A673 (cell line): ENCODE measurements at regions not wholly inside any gene's neighbourhood (a gene's known extent, or its start where the extent isn't known, plus 50 kb on each side); places are given as distances from the start of the nearest gene placed in this dataset.
"Not testable (repeated sequence)": the region's sequence is repeated elsewhere in the genome, so short reads cannot be mapped to it uniquely, and the experiment has no call there.

Experiments
- BruUV-seq: library from RNA; stranded (reverse); fragments of 400-500 nt; replicated peaks from 2 replicates; lab custom pipeline; 2021; lab: Mats Ljungman, UMichigan
- CTCF ChIA-PET: fragments of 300-600 bp; sonication (Branson Sonifier 250); formaldehyde crosslinking; loops from one replicate; lab custom pipeline; 2022; ENCODE audit warnings: antibody characterized with exemption; lab: Charles Lee
- POLR2A ChIA-PET: fragments of 300-600 bp; sonication (Branson Sonifier 250); formaldehyde crosslinking; loops from one replicate; lab custom pipeline; 2022; ENCODE audit warnings: antibody characterized with exemption; ENCODE audit not compliant: low non-redundant PET; lab: Charles Lee
- DNase-seq: peaks from one replicate; pipeline ENCODE4 v3.0.0-alpha.2; 2015; ENCODE audit warnings: low spot score
- H3K27ac ChIP-seq: fragments of 200-600 bp; sonication (generic); 2 replicates; pipeline ENCODE4 v1.5.1; 2016; ENCODE audit warnings: mixed run types, low read depth, mild to moderate bottlenecking, mixed read lengths, antibody characterized with exemption, low read length; ENCODE audit not compliant: poor library complexity, severe bottlenecking
- H3K27me3 ChIP-seq: fragments of 200-600 bp; sonication (generic); replicated peaks from 2 replicates; pipeline ENCODE4 v1.6.1; 2017; ENCODE audit warnings: mixed run types, low read depth, mild to moderate bottlenecking, mixed read lengths, antibody characterized with exemption, low read length; ENCODE audit not compliant: insufficient read depth, poor library complexity
- H3K36me3 ChIP-seq: fragments of 200-600 bp; sonication (generic); 2 replicates; pipeline ENCODE4 v1.6.1; 2016; ENCODE audit warnings: mixed run types, mild to moderate bottlenecking, mixed read lengths, antibody characterized with exemption, low read length; ENCODE audit not compliant: insufficient read depth, poor library complexity, severe bottlenecking
- H3K4me1 ChIP-seq: fragments of 200-600 bp; sonication (generic); 2 replicates; pipeline ENCODE4 v1.6.1; 2017; ENCODE audit warnings: mixed run types, mild to moderate bottlenecking, mixed read lengths, antibody characterized with exemption, low read length; ENCODE audit not compliant: insufficient read depth, poor library complexity, severe bottlenecking
- H3K4me3 ChIP-seq: fragments of 200-600 bp; sonication (generic); 2 replicates; pipeline ENCODE4 v1.5.1; 2016; ENCODE audit warnings: low read depth, mixed run types, mild to moderate bottlenecking, mixed read lengths, low read length; ENCODE audit not compliant: poor library complexity, severe bottlenecking
- H3K9me3 ChIP-seq: fragments of 200-600 bp; sonication (generic); 2 replicates; pipeline ENCODE4 v1.6.1; 2016; ENCODE audit warnings: mixed run types, low read depth, mild to moderate bottlenecking, mixed read lengths, antibody characterized with exemption, low read length; ENCODE audit not compliant: poor library complexity, severe bottlenecking
- EZH2 ChIP-seq: fragments of 200-600 bp; sonication (generic); IDR thresholded peaks from 2 replicates; pipeline ENCODE4 v1.6.1; 2017; ENCODE audit warnings: borderline replicate concordance, low read depth, mild to moderate bottlenecking, mixed read lengths, antibody characterized with exemption, low read length; ENCODE audit not compliant: poor library complexity, severe bottlenecking
- intact Hi-C: fragments of 100-400 bp; cut with micrococcal nuclease; formaldehyde crosslinking; loops from one replicate; pipeline ENCODE4 v1.10.0; 2022; ENCODE audit not compliant: unreplicated experiment
- TF ChIP-seq, protein P1 (sequence below): fragments of 300-800, 200-600 bp; sonication (generic); conservative IDR thresholded peaks from 2 replicates; pipeline ENCODE4 v1.5.1; 2017; ENCODE audit warnings: low read depth, mild to moderate bottlenecking, antibody characterized with exemption, low read length, moderate library complexity, mixed read lengths

DNA sequence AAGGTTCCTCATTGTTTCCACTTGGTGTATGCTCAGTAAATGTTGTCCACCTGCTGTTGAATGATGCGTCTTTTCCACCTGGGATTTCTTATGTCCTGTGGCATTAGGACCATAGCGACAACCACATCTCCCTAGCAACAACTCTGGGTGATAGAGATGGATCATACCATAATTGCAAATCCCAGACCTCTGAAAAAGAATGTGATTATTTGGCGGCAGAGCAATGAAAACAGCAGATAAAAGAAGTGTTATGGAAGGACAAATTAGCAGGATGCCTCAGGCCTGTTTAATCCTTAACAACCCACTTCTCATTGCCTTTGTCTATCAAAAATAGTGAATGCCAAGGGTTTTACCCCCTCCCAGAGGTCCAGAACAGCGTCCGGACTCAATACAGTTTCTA lies 278.9 kb downstream of the TSN start:
- Histone ChIP-seq H3K4me3 (peak overlapping the region; percentile 1), H3K27ac (no peak overlapping the region), H3K4me1 (peaks cover 55% of the 10 kb centered on the region), H3K36me3 (no peaks in the 10 kb centered on the region), H3K27me3 (no peaks in the 10 kb centered on the region), H3K9me3 (no peaks in the 10 kb centered on the region)
- no peak for TF ChIP-seq EZH2
- TF ChIP-seq, protein P1, sequence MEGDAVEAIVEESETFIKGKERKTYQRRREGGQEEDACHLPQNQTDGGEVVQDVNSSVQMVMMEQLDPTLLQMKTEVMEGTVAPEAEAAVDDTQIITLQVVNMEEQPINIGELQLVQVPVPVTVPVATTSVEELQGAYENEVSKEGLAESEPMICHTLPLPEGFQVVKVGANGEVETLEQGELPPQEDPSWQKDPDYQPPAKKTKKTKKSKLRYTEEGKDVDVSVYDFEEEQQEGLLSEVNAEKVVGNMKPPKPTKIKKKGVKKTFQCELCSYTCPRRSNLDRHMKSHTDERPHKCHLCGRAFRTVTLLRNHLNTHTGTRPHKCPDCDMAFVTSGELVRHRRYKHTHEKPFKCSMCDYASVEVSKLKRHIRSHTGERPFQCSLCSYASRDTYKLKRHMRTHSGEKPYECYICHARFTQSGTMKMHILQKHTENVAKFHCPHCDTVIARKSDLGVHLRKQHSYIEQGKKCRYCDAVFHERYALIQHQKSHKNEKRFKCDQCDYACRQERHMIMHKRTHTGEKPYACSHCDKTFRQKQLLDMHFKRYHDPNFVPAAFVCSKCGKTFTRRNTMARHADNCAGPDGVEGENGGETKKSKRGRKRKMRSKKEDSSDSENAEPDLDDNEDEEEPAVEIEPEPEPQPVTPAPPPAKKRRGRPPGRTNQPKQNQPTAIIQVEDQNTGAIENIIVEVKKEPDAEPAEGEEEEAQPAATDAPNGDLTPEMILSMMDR, result no peak
- POLR2A ChIA-PET, result no interaction called here
- intact Hi-C loops, result no loop called here
- no TSS peak for BruUV-seq
- DNase-seq, result no peak
- CTCF ChIA-PET, result no interaction called here

DNA sequence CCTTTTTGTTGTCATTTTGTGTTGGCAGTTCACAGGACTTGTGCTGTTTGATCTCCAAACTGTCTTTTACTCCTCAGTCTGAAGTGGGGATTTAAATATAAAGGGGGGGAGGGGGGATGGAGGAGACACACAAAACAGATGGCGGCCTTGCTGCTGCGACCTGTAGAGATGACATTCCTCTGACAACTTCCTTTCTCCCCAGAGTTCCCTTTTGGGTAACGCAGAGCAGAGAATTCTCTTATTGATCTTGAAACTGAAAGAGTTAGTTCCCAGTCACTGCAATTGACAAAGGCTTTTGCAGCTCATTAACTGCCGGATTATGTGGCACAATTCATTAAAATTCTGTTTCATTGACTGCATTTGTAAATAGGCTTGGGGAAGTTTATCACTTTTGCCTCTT lies 279.3 kb downstream of the TSN start:
- TF ChIP-seq EZH2, result no peak
- TF ChIP-seq, protein P1, result no peak
- BruUV-seq, result no TSS peak
- CTCF ChIA-PET, result no interaction called here
- Histone ChIP-seq H3K36me3 (no peaks in the 10 kb centered on the region), H3K4me3 (peak overlapping the region; percentile 1), H3K27ac (no peak overlapping the region), H3K4me1 (peaks cover 52% of the 10 kb centered on the region), H3K27me3 (no peaks in the 10 kb centered on the region), H3K9me3 (no peaks in the 10 kb centered on the region)
- POLR2A ChIA-PET, result interaction anchor here (0.6 kb wide), 1 partner anchor 27 kb away, joined by 3 read pairs; no protein-coding TSS in a partner anchor
- peak; percentile 67 for DNase-seq
- intact Hi-C loops, result no loop called here

DNA sequence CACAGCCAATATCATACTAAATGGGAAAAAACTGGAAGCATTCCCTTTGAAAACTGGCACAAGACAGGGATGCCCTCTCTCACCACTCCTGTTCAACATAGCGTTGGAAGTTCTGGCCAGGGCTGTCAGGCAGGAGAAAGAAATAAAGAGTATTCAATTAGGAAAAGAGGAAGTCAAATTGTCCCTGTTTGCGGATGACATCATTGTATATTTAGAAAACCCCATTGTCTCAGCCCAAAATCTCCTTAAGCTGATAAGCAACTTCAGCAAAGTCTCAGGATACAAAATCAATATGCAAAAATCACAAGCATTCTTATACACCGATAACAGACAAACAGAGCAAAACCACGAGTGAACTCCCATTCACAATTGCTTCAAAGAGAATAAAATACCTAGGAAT lies 283.4 kb downstream of the TSN start:
- H3K4me3 ChIP-seq, intact Hi-C loops, H3K36me3 ChIP-seq, H3K9me3 ChIP-seq, DNase-seq, CTCF ChIA-PET, BruUV-seq, H3K27me3 ChIP-seq, H3K27ac ChIP-seq, POLR2A ChIA-PET: not testable (repeated sequence)
- H3K4me1 ChIP-seq, result peaks cover 19% of the 10 kb centered on the region

DNA sequence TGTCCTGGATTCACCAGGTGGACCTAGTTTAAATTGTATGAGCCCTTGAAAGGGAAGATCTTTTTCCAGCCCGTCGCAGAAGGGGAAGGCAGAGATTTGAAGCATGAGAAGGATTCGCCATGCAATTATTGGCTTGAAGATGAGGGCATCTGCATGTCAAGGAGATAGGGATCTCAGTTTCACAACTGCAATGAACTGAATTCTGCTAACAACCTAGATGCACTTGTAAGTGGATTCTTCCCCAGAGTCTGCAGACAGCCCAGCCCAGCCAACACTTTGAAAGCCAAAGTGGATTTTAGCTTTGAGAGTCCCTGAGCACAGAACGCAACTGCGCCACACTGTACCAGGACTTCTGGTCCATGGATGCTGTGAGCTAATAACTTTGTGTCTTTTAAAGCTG lies 286.0 kb downstream of the TSN start:
- DNase-seq, result no peak
- ChIA-PET CTCF (no interaction called here), POLR2A (no interaction called here)
- no TSS peak for BruUV-seq
- Histone ChIP-seq H3K9me3 (no peaks in the 10 kb centered on the region), H3K36me3 (no peaks in the 10 kb centered on the region), H3K27me3 (no peaks in the 10 kb centered on the region), H3K4me1 (no peaks in the 10 kb centered on the region), H3K4me3 (no peak overlapping the region), H3K27ac (no peak overlapping the region)
- no peak for TF ChIP-seq EZH2
- TF ChIP-seq, protein P1, result no peak
- intact Hi-C loops, result no loop called here

DNA sequence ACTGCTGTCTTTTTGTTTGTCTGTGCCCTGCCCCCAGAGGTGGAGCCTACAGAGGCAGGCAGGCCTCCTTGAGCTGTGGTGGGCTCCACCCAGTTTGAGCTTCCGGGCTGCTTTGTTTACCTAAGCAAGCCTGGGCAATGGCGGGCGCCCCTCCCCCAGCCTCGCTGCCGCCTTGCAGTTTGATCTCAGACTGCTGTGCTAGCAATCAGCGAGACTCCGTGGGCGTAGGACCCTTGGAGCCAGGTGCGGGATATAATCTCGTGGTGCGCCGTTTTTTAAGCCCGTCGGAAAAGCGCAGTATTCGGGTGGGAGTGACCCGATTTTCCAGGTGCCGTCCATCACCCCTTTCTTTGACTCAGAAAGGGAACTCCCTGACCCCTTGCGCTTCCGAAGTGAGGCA lies 296.2 kb downstream of the TSN start:
- H3K27ac ChIP-seq, BruUV-seq, DNase-seq, H3K36me3 ChIP-seq, intact Hi-C loops, POLR2A ChIA-PET, H3K27me3 ChIP-seq, CTCF ChIA-PET, H3K4me3 ChIP-seq, H3K9me3 ChIP-seq: not testable (repeated sequence)
- H3K4me1 ChIP-seq, result peaks cover 15% of the 10 kb centered on the region
